H1 (cell line): ENCODE measurements at regions not wholly inside any gene's neighbourhood (a gene's known extent, or its start where the extent isn't known, plus 50 kb on each side); places are given as distances from the start of the nearest gene placed in this dataset.

ENCODE experiments used
- CTCF ChIA-PET: fragments of 300-600 bp; sonication (Branson Sonifier 250); formaldehyde crosslinking; loops from one replicate; lab custom pipeline; 2021; ENCODE audit not compliant: partially characterized antibody; lab: Charles Lee
- POLR2A ChIA-PET: fragments of 300-600 bp; sonication (Branson Sonifier 250); formaldehyde crosslinking; loops from one replicate; lab custom pipeline; 2021; ENCODE audit warnings: inconsistent platforms; ENCODE audit not compliant: partially characterized antibody; lab: Charles Lee
- DNase-seq, 2 experiments: peaks; one replicate each; pipeline versions ENCODE4 v3.0.0 to v3.0.0-alpha.2; 2010 to 2022; ENCODE audit warnings: low spot score in 2 of 2, low read depth in 1 of 2, mixed read lengths in 1 of 2
- FAIRE-seq: peaks from 2 replicates; lab custom pipeline; 2011; peaks lifted over from hg19 to GRCh38; lab: Jason Lieb, UNC
- H2AFZ ChIP-seq: 2 replicates; pipeline ENCODE4 v1.8.1; 2012; ENCODE audit warnings: low read length, inconsistent platforms
- H2AK5ac ChIP-seq: 2 replicates; pipeline ENCODE4 v1.6.1; 2013; ENCODE audit warnings: low read depth, low read length
- H2BK120ac ChIP-seq: replicated peaks from 2 replicates; pipeline ENCODE3; 2013; ENCODE audit warnings: low read depth, low read length, inconsistent platforms
- H2BK12ac ChIP-seq: 2 replicates; pipeline ENCODE4 v1.6.1; 2013; ENCODE audit warnings: low read depth, low read length
- H2BK15ac ChIP-seq: 2 replicates; pipeline ENCODE4 v1.6.1; 2013; ENCODE audit warnings: low read length
- H2BK20ac ChIP-seq: 2 replicates; pipeline ENCODE4 v1.6.1; 2013; ENCODE audit warnings: low read length
- H2BK5ac ChIP-seq: 2 replicates; pipeline ENCODE4 v1.6.1; 2013; ENCODE audit warnings: low read depth, low read length
- H3K14ac ChIP-seq: 2 replicates; pipeline ENCODE4 v1.6.1; 2013; ENCODE audit warnings: inconsistent platforms; ENCODE audit not compliant: insufficient read length
- H3K18ac ChIP-seq: 2 replicates; pipeline ENCODE4 v1.6.1; 2013; ENCODE audit warnings: low read length; ENCODE audit errors: extremely low read depth
- H3K23ac ChIP-seq: 2 replicates; pipeline ENCODE4 v1.6.1; 2013; ENCODE audit warnings: inconsistent platforms; ENCODE audit not compliant: insufficient read length
- H3K23me2 ChIP-seq: 2 replicates; pipeline ENCODE4 v1.6.1; 2013; ENCODE audit warnings: low read depth, low read length
- H3K27ac ChIP-seq: 2 replicates; pipeline ENCODE4 v1.6.1; 2011; ENCODE audit warnings: low read depth, low read length, inconsistent platforms
- H3K27me3 ChIP-seq, 4 experiments: replicated peaks in 1 of 4; 1 replicate in 1 of 4; 2 replicates in 3 of 4; pipeline versions ENCODE4 v1.6.1 to v1.8.1; 2011 to 2013; ENCODE audit warnings: low read length in 3 of 4, mild to moderate bottlenecking in 3 of 4, inconsistent platforms in 2 of 4, mixed read lengths in 2 of 4, moderate library complexity in 1 of 4; ENCODE audit not compliant: control insufficient read depth in 3 of 4, insufficient read depth in 3 of 4; ENCODE audit errors: extremely low read depth in 1 of 4
- H3K36me3 ChIP-seq, 4 experiments: 2 replicates each; pipeline versions ENCODE4 v1.6.1 to v1.8.1; 2011 to 2013; ENCODE audit warnings: mild to moderate bottlenecking in 4 of 4, low read length in 3 of 4, moderate library complexity in 2 of 4, control low read depth in 1 of 4, inconsistent platforms in 1 of 4; ENCODE audit not compliant: insufficient read depth in 4 of 4, control insufficient read depth in 2 of 4
- H3K4ac ChIP-seq: replicated peaks from 2 replicates; pipeline ENCODE3; 2013; ENCODE audit warnings: low read length, low read depth, mixed read lengths, inconsistent platforms; ENCODE audit not compliant: insufficient read length
- H3K4me1 ChIP-seq, 4 experiments: replicated peaks in 1 of 4; 1 replicate in 1 of 4; 2 replicates in 3 of 4; pipeline versions ENCODE4 v1.6.1 to v1.8.1; 2011 to 2013; ENCODE audit warnings: low read length in 3 of 4, inconsistent platforms in 2 of 4, mixed read lengths in 1 of 4; ENCODE audit not compliant: insufficient read depth in 4 of 4, control insufficient read depth in 3 of 4
- H3K4me2 ChIP-seq, 2 experiments: 2 replicates each; pipeline versions ENCODE4 v1.6.1 to v1.8.1; 2011 to 2013; ENCODE audit warnings: low read depth in 2 of 2, low read length in 2 of 2, control low read depth in 1 of 2, inconsistent platforms in 1 of 2, mild to moderate bottlenecking in 1 of 2; ENCODE audit not compliant: insufficient read depth in 1 of 2
- H3K4me3 ChIP-seq, 4 experiments: fragments of 200-600, 300-600 bp in 1 of 4; sonication (generic), shearing (Covaris generic), sonication (Bioruptor Twin) in 1 of 4; 2 replicates each; pipeline versions ENCODE4 v1.5.1 to v1.8.1; 2011 to 2016; ENCODE audit warnings: low read length in 4 of 4, low read depth in 3 of 4, control low read depth in 2 of 4, inconsistent platforms in 2 of 4, mild to moderate bottlenecking in 2 of 4, mixed read lengths in 1 of 4, moderate library complexity in 1 of 4; ENCODE audit not compliant: insufficient read depth in 2 of 4; ENCODE audit errors: extremely low read depth in 1 of 4
- H3K56ac ChIP-seq: replicated peaks from 2 replicates; pipeline ENCODE3; 2013; ENCODE audit warnings: low read depth, mild to moderate bottlenecking, mixed read lengths, low read length, inconsistent platforms; ENCODE audit not compliant: insufficient read length
- H3K79me1 ChIP-seq: 2 replicates; pipeline ENCODE4 v1.6.1; 2013; ENCODE audit warnings: low read depth, low read length, control low read depth
- H3K79me2 ChIP-seq, 2 experiments: 2 replicates each; pipeline versions ENCODE4 v1.6.1 to v1.8.1; 2012 to 2013; ENCODE audit warnings: low read length in 2 of 2, mild to moderate bottlenecking in 2 of 2, inconsistent platforms in 1 of 2; ENCODE audit not compliant: insufficient read depth in 2 of 2, control insufficient read depth in 1 of 2
- H3K9ac ChIP-seq, 4 experiments: replicated peaks in 1 of 4; 1 replicate in 1 of 4; 2 replicates in 3 of 4; pipeline versions ENCODE4 v1.6.1 to v1.8.1; 2011 to 2013; ENCODE audit warnings: low read depth in 3 of 4, low read length in 3 of 4, control low read depth in 2 of 4, mild to moderate bottlenecking in 2 of 4, moderate library complexity in 2 of 4, inconsistent platforms in 1 of 4; ENCODE audit errors: extremely low read depth in 1 of 4
- H3K9me3 ChIP-seq, 2 experiments: 2 replicates each; pipeline versions ENCODE4 v1.6.1 to v1.8.1; 2012 to 2013; ENCODE audit warnings: mild to moderate bottlenecking in 2 of 2, moderate library complexity in 2 of 2, control low read depth in 1 of 2, inconsistent platforms in 1 of 2, low read depth in 1 of 2, low read length in 1 of 2, mixed read lengths in 1 of 2; ENCODE audit not compliant: insufficient read depth in 2 of 2
- H4K20me1 ChIP-seq, 2 experiments: replicated peaks in 1 of 2; 2 replicates each; pipeline versions ENCODE3 to v1.8.1; 2011 to 2013; ENCODE audit warnings: inconsistent platforms in 2 of 2, low read length in 2 of 2, mild to moderate bottlenecking in 1 of 2; ENCODE audit not compliant: insufficient read depth in 2 of 2, control insufficient read depth in 1 of 2
- H4K5ac ChIP-seq: 2 replicates; pipeline ENCODE4 v1.6.1; 2013; ENCODE audit warnings: low read length, low read depth, mixed read lengths, inconsistent platforms; ENCODE audit not compliant: insufficient read length
- H4K8ac ChIP-seq: 2 replicates; pipeline ENCODE4 v1.8.0; 2013; ENCODE audit warnings: mild to moderate bottlenecking, moderate library complexity, low read length, inconsistent platforms; ENCODE audit not compliant: insufficient read depth; ENCODE audit errors: extremely low read depth
- H4K91ac ChIP-seq: replicated peaks from 2 replicates; pipeline ENCODE3; 2013; ENCODE audit warnings: low read length, mixed read lengths, inconsistent platforms; ENCODE audit not compliant: insufficient read length
- CTCF ChIP-seq, 3 experiments: IDR thresholded peaks; 1 replicate in 2 of 3; 2 replicates in 1 of 3; pipeline versions ENCODE4 v1.5.1 to v1.6.1; 2011; ENCODE audit warnings: low read length in 3 of 3, mild to moderate bottlenecking in 3 of 3, inconsistent platforms in 2 of 3, low read depth in 1 of 3, moderate library complexity in 1 of 3; ENCODE audit not compliant: insufficient read depth in 1 of 3; ENCODE audit errors: control extremely low read depth in 1 of 3
- E2F6 ChIP-seq: IDR thresholded peaks from 2 replicates; pipeline ENCODE4 v1.6.1; 2012; ENCODE audit warnings: inconsistent platforms
- EGR1 ChIP-seq: IDR thresholded peaks from 2 replicates; pipeline ENCODE4 v1.6.1; 2011; ENCODE audit warnings: low read depth, low read length, borderline replicate concordance
- JUN ChIP-seq: IDR thresholded peaks from 2 replicates; pipeline ENCODE4 v1.6.1; 2011; ENCODE audit warnings: low read depth, mild to moderate bottlenecking, improper control_type of control experiment, low read length
- KDM1A ChIP-seq: fragments of 200-600, 300-600 bp; sonication (generic); IDR thresholded peaks from 2 replicates; pipeline ENCODE4 v1.7.1; 2016; ENCODE audit warnings: mild to moderate bottlenecking, low read length, borderline replicate concordance
- NRF1 ChIP-seq: IDR thresholded peaks from 2 replicates; pipeline ENCODE4 v1.6.1; 2011; ENCODE audit warnings: mild to moderate bottlenecking, low read depth, low read length, improper control_type of control experiment
- PHF8 ChIP-seq: fragments of 200-600 bp; sonication (generic); conservative IDR thresholded peaks from 2 replicates; pipeline ENCODE4 v1.7.1; 2012; ENCODE audit warnings: low read depth, mild to moderate bottlenecking, inconsistent platforms, low read length, moderate library complexity
- RAD21 ChIP-seq, 2 experiments: IDR thresholded peaks in 1 of 2; conservative IDR thresholded peaks in 1 of 2; 2 replicates each; pipeline ENCODE4 v1.6.1; 2011; ENCODE audit warnings: low read depth in 2 of 2, low read length in 2 of 2, improper control_type of control experiment in 1 of 2, inconsistent platforms in 1 of 2, mild to moderate bottlenecking in 1 of 2, moderate library complexity in 1 of 2
- TAF1 ChIP-seq: IDR thresholded peaks from 2 replicates; pipeline ENCODE4 v1.6.1; 2011; ENCODE audit warnings: mild to moderate bottlenecking, low read depth, low read length
- YY1 ChIP-seq: IDR thresholded peaks from 2 replicates; pipeline ENCODE4 v1.6.1; 2011; ENCODE audit warnings: low read depth, mild to moderate bottlenecking, low read length
- WGBS, 2 experiments: shearing (Covaris generic) in 1 of 2; methylation state at CpG; one replicate each; pipeline versions ENCODE4 v1.1.6 to v1.1.7; 2013 to 2015; ENCODE audit warnings: low lambda C conversion rate in 2 of 2, mixed read lengths in 2 of 2, inconsistent platforms in 1 of 2, low coverage in 1 of 2, missing lambda C conversion rate in 1 of 2; ENCODE audit not compliant: insufficient replicate concordance in 2 of 2, insufficient coverage in 1 of 2, insufficient read length in 1 of 2; ENCODE audit errors: extremely low coverage in 1 of 2, missing lambda C conversion rate in 1 of 2; 5-methylcytosine and 5-hydroxymethylcytosine counted together

- H2AK5ac ChIP-seq, result peak overlapping the region; percentile 86; the same call in 1 of the 2 replicates
- H3K23ac ChIP-seq, result no peak overlapping the region
- H3K23me2 ChIP-seq, result 0 out of 2 replicates have a peak, but pooled peaks cover 3% of the 10 kb centered on the region
- no peaks in the 10 kb centered on the region for H3K79me1 ChIP-seq
- POLR2A ChIA-PET, result no interaction called here
- H3K9me3 ChIP-seq, result no peaks in the 10 kb centered on the region
- H4K20me1 ChIP-seq, result no peaks in the 10 kb centered on the region
- H4K8ac ChIP-seq, result no peak overlapping the region; the same call in 1 of the 2 replicates
- H3K4ac ChIP-seq, result no peak overlapping the region
- no peak overlapping the region for H4K5ac ChIP-seq
- H3K56ac ChIP-seq, result no peak overlapping the region
- CTCF ChIA-PET, result no interaction called here
- peak overlapping the region; percentile 90; the same call in 1 of the 2 replicates for H2BK12ac ChIP-seq
- no peak for FAIRE-seq
- no peaks in the 10 kb centered on the region; a peak in 1 of 7 replicates for H3K27me3 ChIP-seq
- H3K14ac ChIP-seq, result no peak overlapping the region
- peak overlapping the region; percentile 97; the same call in 1 of the 2 replicates for H2BK5ac ChIP-seq
- no peak overlapping the region for H3K4me2 ChIP-seq
- TF ChIP-seq JUN (no peak), CTCF (IDR thresholded peaks at IDR 0.05; ENCODE audit: control extremely low read depth in 1 of 3, insufficient read depth in 1 of 3, low read depth in 1 of 3, low read length in 3 of 3) (no peak), PHF8 (no peak), KDM1A (no peak), YY1 (no peak), RAD21 (IDR thresholded peaks at IDR 0.05 in 1 of 2, conservative IDR thresholded peaks at IDR 0.05 in 1 of 2; ENCODE audit: low read depth in 2 of 2, low read length in 2 of 2) (no peak), TAF1 (no peak), NRF1 (no peak), E2F6 (no peak), EGR1 (no peak)
- H3K27ac ChIP-seq, result no peak overlapping the region
- H3K4me3 ChIP-seq, result no peak overlapping the region
- H3K4me1 ChIP-seq, result peaks cover 3 to 31% (median 25%) of the 10 kb centered on the region in 4 experiments
- no peak for DNase-seq
- no peak overlapping the region; the same call in 1 of the 2 replicates for H2BK20ac ChIP-seq
- no peaks in the 10 kb centered on the region for H3K36me3 ChIP-seq
- H3K9ac ChIP-seq, result no peak overlapping the region
- H2AFZ ChIP-seq, result no peak overlapping the region
- H2BK120ac ChIP-seq, result no peak overlapping the region
- H2BK15ac ChIP-seq, result no peak overlapping the region
- peak overlapping the region; percentile 81; the same call in 1 of the 2 replicates for H3K18ac ChIP-seq
- no peak overlapping the region for H4K91ac ChIP-seq
- WGBS, 2 experiments, result 83% methylated on average over 3 of the region's 3 CpGs; no CpG with 5 or more reads in 1 of the 2 experiments
- H3K79me2 ChIP-seq, result no peaks in the 10 kb centered on the region
Observed at GRCh38 chr14:104289507-104289906, 151.1 kb downstream of the KIF26A start.
